ENCODE measurements at regions not wholly inside any gene's neighbourhood (a gene's known extent, or its start where the extent isn't known, plus 50 kb on each side); places are given as distances from the start of the nearest gene placed in this dataset.

GRCh38 chr10:107626862-107627261 is 462.4 kb upstream of the SORCS1 start:
- DNase-seq = no peak

GRCh38 chr10:107623292-107623691 is 458.8 kb upstream of the SORCS1 start:
- no peak for DNase-seq

- no peak for DNase-seq
Observed at GRCh38 chr10:107619139-107619538, 454.6 kb upstream of the SORCS1 start.

GRCh38 chr10:107618504-107618994 is 454.0 kb upstream of the SORCS1 start:
- no peak for DNase-seq

GRCh38 chr10:107616463-107617410 is 452.2 kb upstream of the SORCS1 start:
- no peak for DNase-seq

GRCh38 chr10:107616031-107616430 is 451.5 kb upstream of the SORCS1 start:
- DNase-seq = no peak

GRCh38 chr10:107614939-107615685 is 450.6 kb upstream of the SORCS1 start:
- DNase-seq = no peak

- no peak for DNase-seq
Observed at GRCh38 chr10:107611115-107611514, 446.6 kb upstream of the SORCS1 start.

GRCh38 chr10:107589081-107589480 is 424.6 kb upstream of the SORCS1 start:
- no peak for DNase-seq

- no peak for DNase-seq
Observed at GRCh38 chr10:107585630-107586029, 421.1 kb upstream of the SORCS1 start.

- no peak for DNase-seq
Observed at GRCh38 chr10:107583974-107584373, 419.5 kb upstream of the SORCS1 start.

- DNase-seq = no peak
Observed at GRCh38 chr10:107579970-107580369, 415.5 kb upstream of the SORCS1 start.

- DNase-seq = no peak
Observed at GRCh38 chr10:107577221-107577620, 412.7 kb upstream of the SORCS1 start.

GRCh38 chr10:107576746-107577145 is 412.2 kb upstream of the SORCS1 start:
- DNase-seq = no peak

GRCh38 chr10:107565014-107565413 is 400.5 kb upstream of the SORCS1 start:
- DNase-seq = no peak

GRCh38 chr10:107561136-107561650 is 396.7 kb upstream of the SORCS1 start:
- DNase-seq = no peak

- no peak for DNase-seq
Observed at GRCh38 chr10:107557916-107558315, 393.4 kb upstream of the SORCS1 start.

GRCh38 chr10:107554333-107554732 is 389.8 kb upstream of the SORCS1 start:
- DNase-seq = no peak

GRCh38 chr10:107553470-107553869 is 389.0 kb upstream of the SORCS1 start:
- DNase-seq = no peak

- no peak for DNase-seq
Observed at GRCh38 chr10:107552963-107553362, 388.5 kb upstream of the SORCS1 start.

GRCh38 chr10:107548301-107548700 is 383.8 kb upstream of the SORCS1 start:
- DNase-seq = no peak

GRCh38 chr10:107546986-107547385 is 382.5 kb upstream of the SORCS1 start:
- no peak for DNase-seq

- DNase-seq = no peak
Observed at GRCh38 chr10:107546284-107546683, 381.8 kb upstream of the SORCS1 start.

GRCh38 chr10:107545717-107546116 is 381.2 kb upstream of the SORCS1 start:
- no peak for DNase-seq
